GM19351 (cell line): ENCODE measurements at regions not wholly inside any gene's neighbourhood (a gene's known extent, or its start where the extent isn't known, plus 50 kb on each side); places are given as distances from the start of the nearest gene placed in this dataset.
A peak's percentile ranks its signal among the peaks of the same experiment; 100 is the strongest.
"Not testable (repeated sequence)": the region's sequence is repeated elsewhere in the genome, so short reads cannot be mapped to it uniquely, and the experiment has no call there.

Source experiments
- ATAC-seq: cut with Tn5 transposase; IDR thresholded peaks from one replicate; pipeline ENCODE4 v1.9.1; 2021; ENCODE audit warnings: mild to moderate bottlenecking, moderate library complexity; ENCODE audit not compliant: unreplicated experiment

DNA sequence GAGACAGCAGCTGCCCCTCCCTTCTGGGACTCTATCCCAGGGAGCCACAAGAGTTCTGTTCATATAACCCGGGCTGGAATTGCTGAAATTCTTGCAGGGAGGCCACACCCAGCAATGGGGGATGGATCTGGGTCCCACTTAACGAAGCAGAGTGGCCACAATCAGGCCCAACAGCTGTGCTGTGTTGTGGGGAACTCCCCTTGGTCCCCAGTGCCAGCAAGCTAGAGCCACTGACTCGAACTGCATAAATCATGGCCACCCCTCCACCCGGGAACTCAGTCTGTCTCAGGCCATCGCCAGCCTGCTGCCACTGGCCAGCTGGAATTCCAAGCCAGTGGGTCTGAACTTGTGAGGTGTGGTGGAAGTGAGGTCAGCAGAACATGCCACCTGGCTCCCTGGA is 111.1 kb downstream of the KLF8 start:
- ATAC-seq: no peak

DNA sequence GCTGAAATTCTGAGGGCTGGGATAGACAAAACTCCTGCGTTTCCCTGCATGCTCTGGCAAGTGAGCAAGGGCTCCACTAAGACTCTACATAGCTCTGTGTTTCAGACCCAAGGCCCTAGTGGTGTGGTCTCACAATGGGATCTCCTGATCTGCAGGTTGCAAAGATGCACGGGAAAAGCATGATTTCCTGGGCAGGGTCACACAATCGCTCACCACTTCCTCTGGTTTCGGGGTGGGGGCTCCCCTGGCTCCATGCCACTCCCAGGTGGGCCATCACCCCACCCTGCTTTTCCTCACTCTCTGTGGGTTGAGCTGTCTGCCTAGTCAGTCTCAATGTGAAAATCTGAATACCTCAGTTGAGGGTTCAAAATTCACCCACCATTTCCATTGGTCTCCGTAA is 111.5 kb downstream of the KLF8 start:
- ATAC-seq: no peak

DNA sequence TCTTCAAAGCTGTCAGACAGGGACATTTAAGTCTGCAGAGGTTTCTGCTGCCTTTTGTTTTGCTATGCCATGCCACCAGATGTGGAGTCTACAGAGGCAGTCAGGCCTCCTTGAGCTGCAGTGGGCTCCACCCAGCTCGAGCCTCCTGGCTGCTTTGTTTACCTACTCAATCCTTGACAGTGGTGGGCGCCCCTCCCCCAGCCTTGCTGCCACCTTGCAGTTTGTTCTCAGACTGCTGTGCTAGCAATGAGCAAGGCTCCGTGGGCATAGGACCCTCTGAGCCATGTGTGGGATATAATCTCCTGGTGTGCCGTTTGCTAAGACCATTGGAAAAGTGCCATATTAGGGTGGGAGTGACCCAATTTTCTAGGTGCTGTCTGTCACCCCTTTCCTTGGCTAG is 126.0 kb downstream of the KLF8 start:
- ATAC-seq: not testable (repeated sequence)

DNA sequence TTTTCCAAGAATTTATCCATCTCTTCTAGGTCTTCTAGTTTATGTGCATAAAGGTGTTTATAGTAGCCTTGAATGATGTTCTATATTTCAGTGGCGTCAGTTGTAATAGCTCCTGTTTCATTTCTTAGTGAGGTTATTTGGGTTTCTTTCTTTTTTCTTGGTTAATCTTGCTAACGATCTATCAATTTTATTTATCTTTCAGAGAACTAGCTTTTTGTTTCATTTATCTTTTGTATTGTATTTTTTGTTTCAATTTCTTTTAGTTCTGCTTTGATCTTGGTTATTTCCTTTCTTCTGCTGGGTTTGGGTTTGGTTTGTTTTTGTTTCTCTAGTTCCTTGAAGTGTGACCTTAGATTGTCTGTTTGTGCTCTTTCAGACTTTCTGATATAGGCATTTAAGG is 133.0 kb downstream of the KLF8 start:
- ATAC-seq: not testable (repeated sequence)

DNA sequence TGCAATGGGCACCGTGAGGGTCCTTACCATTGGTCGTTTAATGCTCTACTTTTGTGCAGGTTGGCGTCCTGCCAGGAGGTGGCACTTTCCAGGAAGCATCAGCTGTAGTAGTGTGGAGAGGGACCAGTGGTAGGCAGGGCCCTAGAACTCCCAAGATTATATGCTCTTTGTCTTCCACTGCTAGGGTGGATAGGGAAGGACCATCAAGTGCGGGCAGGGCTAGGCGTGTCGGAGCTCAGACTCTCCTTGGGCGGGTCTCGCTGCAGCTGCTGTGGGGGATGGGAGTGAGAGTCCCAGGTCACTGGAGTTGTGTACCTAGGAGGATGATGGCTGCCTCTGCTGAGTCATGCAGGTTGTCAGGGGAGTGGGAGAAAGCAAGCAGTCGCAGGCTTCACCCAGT is 134.7 kb downstream of the KLF8 start:
- no peak for ATAC-seq

DNA sequence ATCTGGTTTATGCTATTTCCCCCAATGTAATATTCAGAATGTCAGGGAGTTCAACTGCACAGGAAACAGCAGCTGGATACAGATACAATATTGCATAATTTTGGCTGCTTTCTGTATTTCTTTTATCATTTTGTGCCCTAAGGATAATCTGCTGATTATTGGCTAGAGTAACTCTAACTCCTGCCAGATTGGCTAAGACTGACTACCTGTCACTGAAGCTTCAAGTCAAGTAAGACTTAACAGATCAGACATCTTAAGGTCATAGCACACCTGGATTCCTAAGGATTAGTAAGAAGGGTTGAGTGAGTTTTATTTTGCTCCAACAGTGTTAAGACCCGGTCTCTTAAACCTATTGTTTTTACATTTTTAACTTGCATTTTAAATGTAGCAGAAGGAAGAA is 136.8 kb downstream of the KLF8 start:
- ATAC-seq: no peak

DNA sequence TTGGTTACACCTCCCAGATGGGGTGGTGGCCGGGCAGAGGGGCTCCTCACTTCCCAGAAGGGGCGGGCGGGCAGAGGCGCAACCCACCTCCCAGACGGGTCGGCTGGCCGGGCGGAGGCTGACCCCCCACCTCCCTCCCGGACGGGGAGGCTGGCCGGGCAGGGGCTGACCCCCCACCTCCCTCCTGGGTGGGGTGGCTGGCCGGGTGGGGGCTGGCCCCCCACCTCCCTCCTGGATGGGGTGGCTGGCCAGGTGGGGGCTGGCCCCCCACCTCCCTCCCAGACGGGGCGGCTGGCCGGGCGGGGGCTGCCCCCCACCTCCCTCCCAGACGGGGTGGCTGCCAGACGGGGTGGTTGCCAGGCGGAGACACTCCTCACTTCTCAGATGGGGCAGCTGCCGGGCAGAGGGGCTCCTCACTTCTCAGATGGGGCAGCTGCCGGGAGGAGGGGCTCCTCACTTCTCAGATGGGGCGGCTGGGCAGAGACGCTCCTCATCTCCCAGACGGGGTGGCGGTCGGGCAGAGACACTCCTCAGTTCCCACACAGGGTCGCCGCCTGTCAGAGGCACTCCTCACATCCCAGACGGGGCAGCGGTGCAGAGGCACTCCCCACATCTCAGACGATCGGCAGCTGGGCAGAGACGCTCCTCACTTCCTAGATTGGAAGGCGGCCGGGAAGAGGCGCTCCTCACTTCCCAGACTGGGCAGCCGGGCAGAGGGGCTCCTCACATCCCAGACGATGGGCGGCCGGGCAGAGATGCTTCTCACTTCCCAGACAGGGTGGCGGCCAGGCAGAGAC is 148.0 kb downstream of the KLF8 start:
- not testable (repeated sequence) for ATAC-seq

DNA sequence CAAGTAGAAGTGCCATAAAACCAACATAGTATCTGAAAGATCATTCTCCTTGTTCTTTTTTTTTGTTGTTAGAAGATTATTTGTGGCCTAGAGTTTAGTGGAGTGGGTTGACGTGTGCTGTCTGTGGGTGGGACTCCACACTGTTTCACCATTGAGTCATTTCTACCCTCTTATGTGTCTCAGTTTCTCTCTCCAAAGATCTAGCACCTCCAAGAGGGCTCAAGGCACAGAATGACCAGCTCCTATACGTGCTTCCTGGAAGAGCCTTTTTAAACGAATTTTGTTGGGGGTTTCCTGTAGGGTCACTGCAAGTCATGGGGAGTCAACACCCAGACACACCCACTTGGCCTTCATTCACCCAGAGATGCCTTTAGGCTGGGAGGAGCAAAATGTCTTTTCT is 150.1 kb downstream of the KLF8 start:
- peak; percentile 91 for ATAC-seq

DNA sequence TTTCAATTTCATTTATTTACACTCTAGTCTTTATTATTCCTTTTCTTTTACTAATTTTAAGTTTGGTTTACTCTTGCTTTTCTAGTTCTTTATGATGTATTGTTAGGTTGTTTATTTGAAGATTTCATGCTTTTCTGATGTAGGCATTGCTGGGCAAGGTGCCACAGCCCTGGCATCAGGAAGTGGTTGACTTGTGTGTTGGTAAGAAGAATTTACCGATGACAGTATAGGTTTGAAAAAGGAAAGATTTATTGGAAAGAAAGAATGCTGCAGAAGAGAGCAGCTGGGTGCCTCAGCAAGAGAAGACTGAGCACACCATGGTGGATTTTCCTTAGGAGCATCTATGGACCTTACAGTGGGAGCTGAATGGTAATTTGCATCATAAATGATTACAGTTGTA is 153.2 kb downstream of the KLF8 start:
- no peak for ATAC-seq

DNA sequence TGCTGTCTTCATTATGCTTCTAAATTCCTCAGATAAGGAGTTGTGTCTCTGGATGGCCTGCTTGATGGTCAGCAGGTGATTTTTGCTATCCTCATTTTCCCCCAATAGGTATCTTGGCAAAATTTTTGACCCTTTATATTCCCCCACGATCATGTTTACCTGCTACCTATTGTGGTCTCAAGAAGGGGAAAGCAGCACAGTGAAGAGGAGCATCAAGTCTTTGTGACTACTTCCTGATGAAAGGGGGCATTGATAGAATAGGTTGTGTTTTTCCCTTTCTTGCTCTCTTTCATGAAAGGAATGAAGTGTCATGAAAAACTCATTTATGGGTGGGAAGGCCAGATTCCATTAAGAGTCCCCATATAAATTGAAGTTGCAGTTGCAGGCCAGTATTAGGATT is 153.8 kb downstream of the KLF8 start:
- ATAC-seq: no peak

DNA sequence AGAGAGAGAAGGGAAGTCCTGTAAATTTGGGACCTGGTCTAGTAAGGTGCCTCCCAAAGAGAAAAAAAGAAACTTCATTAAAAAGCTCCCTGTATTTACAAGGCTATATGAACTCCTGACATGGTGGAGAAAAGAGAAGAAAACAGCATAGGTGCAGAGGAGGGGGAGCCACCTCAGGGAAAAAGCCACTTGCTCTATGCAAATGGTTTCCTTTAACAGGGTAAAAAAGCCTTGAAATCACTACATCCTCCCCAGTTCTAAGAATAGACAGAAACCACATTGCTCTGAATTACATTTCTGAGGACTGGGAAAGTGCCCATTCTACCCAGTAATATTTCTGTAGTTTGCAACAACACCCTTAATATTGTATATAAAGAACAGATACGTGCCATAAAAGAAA is 165.5 kb downstream of the KLF8 start:
- ATAC-seq: no peak

DNA sequence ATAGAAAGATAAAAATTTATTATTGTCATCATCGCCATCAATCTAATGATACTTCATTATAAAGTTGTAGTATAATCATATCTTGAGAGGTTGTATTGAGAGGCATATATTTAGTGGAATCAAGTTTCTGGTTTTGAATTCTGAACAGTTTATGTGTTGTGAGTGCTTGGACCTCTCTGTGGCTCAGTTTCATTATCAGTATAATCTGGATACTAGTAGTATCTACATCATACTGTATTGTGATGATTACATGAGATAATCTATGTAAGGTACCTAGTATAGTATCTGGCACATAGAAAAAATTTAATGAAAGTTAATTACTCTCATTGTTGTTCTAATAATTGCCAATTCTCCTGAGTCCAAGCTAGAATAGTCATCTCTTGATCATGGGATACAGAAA is 161.2 kb upstream of the UBQLN2 start:
- ATAC-seq: no peak

DNA sequence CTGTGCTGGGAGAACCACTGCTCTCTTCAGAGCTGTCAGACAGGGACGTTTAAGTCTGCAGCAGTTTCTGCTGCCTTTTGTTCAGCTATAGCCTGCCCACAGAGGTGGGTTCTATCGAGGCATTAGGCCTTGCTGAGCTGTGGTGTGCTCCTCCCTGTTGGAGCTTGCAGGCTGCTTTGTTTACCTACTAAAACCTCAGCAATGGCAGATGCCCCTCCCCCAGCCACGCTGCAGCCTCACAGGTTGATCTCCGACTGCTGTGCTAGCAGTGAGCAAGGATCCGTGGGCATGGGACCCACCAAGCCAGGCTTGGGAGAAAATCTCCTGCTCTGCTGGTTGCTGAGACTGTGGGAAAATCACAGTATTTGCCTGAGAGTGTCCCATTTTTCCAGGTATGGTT is 133.8 kb upstream of the UBQLN2 start:
- ATAC-seq: no peak

DNA sequence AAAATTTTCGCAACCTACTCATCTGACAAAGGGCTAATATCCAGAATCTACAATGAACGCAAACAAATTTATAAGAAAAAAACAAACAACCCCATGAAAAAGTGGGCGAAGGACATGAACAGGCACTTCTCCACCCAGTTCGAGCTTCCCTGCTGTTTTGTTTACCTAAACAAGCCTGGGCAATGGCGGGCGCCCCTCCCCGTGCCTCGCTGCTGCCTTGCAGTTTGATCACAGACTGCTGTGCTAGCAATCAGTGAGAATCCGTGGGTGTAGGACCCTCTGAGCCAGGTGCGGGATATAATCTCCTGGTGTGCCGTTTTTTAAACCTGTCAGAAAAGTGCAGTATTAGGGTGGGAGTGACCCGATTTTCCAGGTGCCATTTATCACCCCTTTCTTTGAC is 111.4 kb upstream of the UBQLN2 start:
- ATAC-seq: not testable (repeated sequence)

DNA sequence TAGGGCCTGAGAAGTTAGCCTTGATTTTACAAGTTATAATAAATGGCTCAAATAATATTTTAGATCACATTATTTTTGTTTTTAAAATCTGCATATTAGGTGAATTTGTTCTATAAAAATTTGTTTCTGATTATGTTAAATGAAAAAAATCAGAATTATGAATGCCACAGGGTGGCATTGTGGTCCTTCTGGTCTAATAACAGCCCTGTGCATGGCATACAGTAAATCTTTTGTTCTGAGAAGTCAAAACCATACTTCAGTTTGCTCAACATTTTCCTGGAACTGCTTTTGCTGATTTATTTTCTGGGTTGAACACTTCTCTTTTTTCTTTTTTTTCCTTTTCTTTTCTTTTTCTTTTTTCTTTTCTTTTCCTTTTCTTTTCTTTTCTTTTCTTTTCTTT is 101.0 kb upstream of the UBQLN2 start:
- ATAC-seq: no peak

DNA sequence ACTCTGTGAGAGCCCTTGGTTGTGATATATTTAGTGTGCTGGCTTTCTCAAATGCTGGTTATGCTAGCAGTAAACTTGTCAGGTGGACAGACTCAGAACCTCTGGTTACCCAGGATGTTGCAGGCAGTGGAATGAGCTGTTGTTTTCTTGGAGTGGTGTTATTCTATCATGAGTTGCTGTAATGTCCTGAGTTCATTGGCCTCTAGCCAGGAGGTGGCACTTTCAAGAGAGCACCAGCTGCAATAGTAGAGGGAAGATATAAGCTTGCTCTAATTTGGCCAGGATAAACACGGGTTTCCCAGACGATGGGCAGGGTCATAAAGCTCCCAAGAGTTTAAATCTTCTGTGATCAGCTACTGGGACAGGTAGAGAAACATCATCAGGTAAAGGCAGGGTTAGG is 95.0 kb upstream of the UBQLN2 start:
- no peak for ATAC-seq

DNA sequence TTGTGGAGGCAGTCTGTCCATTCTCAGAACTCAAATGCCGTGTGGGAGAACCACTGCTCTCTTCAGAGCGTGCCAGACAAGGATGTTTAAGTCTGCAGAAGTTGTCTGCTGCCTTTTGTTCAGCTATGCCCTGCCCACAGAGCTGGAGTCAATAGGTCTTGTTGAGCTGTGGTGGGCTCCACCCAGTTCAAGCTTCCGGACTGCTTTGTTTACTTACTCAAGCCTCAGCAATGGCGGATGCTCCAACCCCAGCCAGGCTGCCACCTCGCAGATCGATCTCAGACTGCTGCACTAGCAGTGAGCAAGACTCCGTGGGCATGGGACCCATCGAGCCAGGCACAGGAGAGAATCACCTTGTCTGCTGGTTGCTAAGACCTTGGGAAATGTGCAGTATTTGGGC is 68.5 kb upstream of the UBQLN2 start:
- not testable (repeated sequence) for ATAC-seq

DNA sequence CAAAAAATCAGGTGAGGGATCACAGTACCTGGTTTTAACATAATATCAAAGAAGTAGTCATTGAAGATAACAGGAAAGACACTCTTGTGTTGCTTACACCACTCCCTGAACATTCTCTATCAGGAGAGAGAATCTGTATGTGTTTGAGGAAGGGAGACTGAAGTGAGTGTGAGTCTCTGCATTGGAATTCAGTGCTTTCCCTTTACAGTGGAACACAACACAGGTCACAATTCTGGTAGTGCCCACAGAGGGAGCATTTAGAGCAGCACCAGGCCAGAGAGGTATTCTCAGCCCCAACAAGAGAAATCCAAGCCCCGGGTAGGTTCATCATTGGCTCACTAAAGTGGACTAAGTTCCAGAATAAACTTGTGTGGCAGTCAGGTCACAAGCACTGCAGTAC is 64.7 kb upstream of the UBQLN2 start:
- ATAC-seq: no peak

DNA sequence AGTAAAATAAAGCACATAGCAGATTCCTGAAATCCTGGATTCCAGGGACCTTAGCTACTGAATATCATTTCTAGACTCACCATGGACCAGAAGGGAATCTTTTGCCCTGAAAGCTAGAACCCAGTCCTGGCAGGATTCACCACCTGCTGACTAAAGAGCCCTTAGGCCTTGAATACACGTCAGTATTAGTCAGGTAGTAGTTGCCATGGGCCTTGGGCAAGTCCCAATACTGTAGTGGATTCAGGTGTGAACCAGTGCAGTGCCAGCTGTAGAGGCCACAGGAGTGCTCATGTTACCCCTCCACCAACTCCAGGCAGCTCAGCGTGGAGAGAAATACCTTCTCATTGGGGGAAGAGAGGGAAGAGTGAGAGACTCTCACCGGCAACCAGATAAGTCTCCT is 64.1 kb upstream of the UBQLN2 start:
- no peak for ATAC-seq

DNA sequence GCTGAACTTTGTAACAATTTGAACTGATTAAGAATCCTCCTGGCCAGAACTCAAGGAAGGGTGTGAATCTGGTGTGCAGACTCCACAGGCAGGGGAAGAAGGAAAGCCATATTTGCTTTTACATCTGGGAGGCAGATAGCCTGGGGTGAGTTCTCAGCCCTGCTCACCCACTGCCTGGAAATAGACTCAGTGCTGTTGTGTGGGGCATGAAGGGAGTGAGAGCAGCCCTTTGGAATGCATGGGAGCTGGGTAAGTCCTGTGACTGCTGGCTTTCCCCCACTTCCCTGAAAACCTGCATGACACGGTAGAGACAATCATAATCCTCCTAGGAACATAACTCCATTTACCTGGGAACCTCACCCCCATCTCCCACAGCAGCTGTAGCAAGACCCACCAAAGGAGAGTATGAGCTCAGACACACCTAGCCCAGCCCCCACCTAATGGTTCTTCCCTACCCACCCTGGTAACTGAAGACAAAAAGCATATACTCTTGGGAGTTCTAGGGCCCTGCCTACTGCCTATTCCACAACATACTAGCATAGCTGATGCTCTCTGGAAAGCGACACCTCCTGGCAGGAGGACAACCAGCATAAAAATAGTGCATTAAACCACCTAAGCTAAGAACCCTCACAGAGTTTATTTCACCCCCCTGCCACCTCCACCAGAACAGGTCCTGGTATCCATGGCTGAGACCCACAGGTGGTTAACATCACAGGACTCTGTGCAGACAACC is 59.3 kb upstream of the UBQLN2 start:
- ATAC-seq: no peak

DNA sequence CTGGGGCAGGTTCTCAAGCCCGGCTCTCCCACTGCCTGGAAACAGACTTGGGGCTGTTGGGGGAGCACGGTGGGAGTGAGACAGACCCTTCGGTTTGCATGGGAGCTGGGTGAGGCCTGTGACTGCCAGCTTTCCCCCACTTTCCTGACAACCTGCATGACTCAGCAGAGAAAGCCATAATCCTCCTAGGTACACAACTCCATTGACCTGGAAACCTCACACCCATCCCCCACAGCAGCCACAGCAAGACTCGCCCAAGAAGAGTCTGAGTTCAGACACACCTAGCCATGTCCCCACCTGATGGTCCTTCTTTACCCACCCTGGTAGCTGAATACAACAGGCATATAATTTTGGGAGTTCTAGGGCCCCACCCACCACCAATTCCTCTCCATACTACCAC is 57.6 kb upstream of the UBQLN2 start:
- ATAC-seq: no peak
